OCI-LY7 (cell line): ENCODE measurements at regions not wholly inside any gene's neighbourhood (a gene's known extent, or its start where the extent isn't known, plus 50 kb on each side); places are given as distances from the start of the nearest gene placed in this dataset.

ENCODE experiments used
- BruUV-seq: library from RNA; stranded (reverse); fragments of 400-500 nt; replicated peaks from 2 replicates; lab custom pipeline; 2021; lab: Mats Ljungman, UMichigan
- CTCF ChIA-PET: fragments of 300-600 bp; sonication (Branson Sonifier 250); formaldehyde crosslinking; loops from one replicate; lab custom pipeline; 2022; ENCODE audit warnings: antibody characterized with exemption; ENCODE audit not compliant: unreplicated experiment; lab: Charles Lee
- POLR2A ChIA-PET: fragments of 300-600 bp; sonication (Branson Sonifier 250); formaldehyde crosslinking; loops from one replicate; lab custom pipeline; 2022; ENCODE audit warnings: antibody characterized with exemption; lab: Charles Lee
- DNase-seq: peaks from one replicate; pipeline ENCODE4 v3.0.0-alpha.2; 2015; ENCODE audit warnings: low spot score
- H2AFZ ChIP-seq: fragments of 200-600 bp; sonication (generic), shearing (Covaris generic); 2 replicates; pipeline ENCODE4 v1.6.1; 2014; ENCODE audit warnings: mild to moderate bottlenecking, antibody characterized with exemption, low read length, moderate library complexity
- H3K27ac ChIP-seq: fragments of 200-600 bp; sonication (generic); 2 replicates; pipeline ENCODE4 v1.5.1; 2014; ENCODE audit warnings: mixed run types, low read depth, mild to moderate bottlenecking, moderate library complexity, low read length, inconsistent platforms; ENCODE audit not compliant: poor library complexity, severe bottlenecking
- H3K36me3 ChIP-seq: fragments of 200-600 bp; sonication (generic); 2 replicates; pipeline ENCODE4 v1.6.1; 2014; ENCODE audit warnings: mild to moderate bottlenecking, antibody characterized with exemption, low read length, moderate library complexity, mixed read lengths; ENCODE audit not compliant: insufficient read depth
- H3K4me1 ChIP-seq: fragments of 200-600 bp; sonication (generic); 2 replicates; pipeline ENCODE4 v1.5.1; 2014; ENCODE audit warnings: mild to moderate bottlenecking, low read length; ENCODE audit not compliant: insufficient read depth, poor library complexity, severe bottlenecking
- H3K4me2 ChIP-seq: fragments of 200-600 bp; sonication (generic); 2 replicates; pipeline ENCODE4 v1.6.1; 2014; ENCODE audit warnings: mild to moderate bottlenecking, low read length
- H3K4me3 ChIP-seq: fragments of 200-600 bp; sonication (generic); 2 replicates; pipeline ENCODE4 v1.5.1; 2014; ENCODE audit warnings: mild to moderate bottlenecking, low read depth, low read length; ENCODE audit not compliant: poor library complexity, severe bottlenecking
- H3K79me2 ChIP-seq: fragments of 200-600 bp; sonication (generic); 2 replicates; pipeline ENCODE4 v1.6.1; 2016; ENCODE audit warnings: low read depth, mild to moderate bottlenecking, low read length, moderate library complexity, mixed read lengths; ENCODE audit not compliant: insufficient read depth
- H3K9me2 ChIP-seq: fragments of 200-600 bp; sonication (generic); 2 replicates; pipeline ENCODE4 v1.6.1; 2016; ENCODE audit warnings: mild to moderate bottlenecking, low read length, mixed read lengths; ENCODE audit not compliant: insufficient read depth
- H3K9me3 ChIP-seq: fragments of 200-600 bp; sonication (generic); 2 replicates; pipeline ENCODE4 v1.6.1; 2014; ENCODE audit warnings: mild to moderate bottlenecking, mixed run types, low read length, mixed read lengths
- H4K20me1 ChIP-seq: fragments of 200-600 bp; sonication (generic); 2 replicates; pipeline ENCODE4 v1.6.1; 2014; ENCODE audit warnings: mild to moderate bottlenecking, antibody characterized with exemption, low read length, moderate library complexity, mixed read lengths; ENCODE audit not compliant: insufficient read depth
- EZH2phosphoT487 ChIP-seq: fragments of 200-600 bp; sonication (generic); IDR thresholded peaks from 2 replicates; pipeline ENCODE4 v1.6.1; 2018; ENCODE audit warnings: low read depth, borderline replicate concordance, mild to moderate bottlenecking, mixed run types, antibody characterized with exemption, low read length, moderate library complexity, mixed read lengths
- intact Hi-C: fragments of 100-400 bp; cut with micrococcal nuclease; formaldehyde crosslinking; loops from one replicate; pipeline ENCODE4 v1.10.0; 2022; ENCODE audit not compliant: unreplicated experiment
- TF ChIP-seq, protein P1 (sequence below): fragments of 200-600 bp; sonication (generic); conservative IDR thresholded peaks from 2 replicates; pipeline ENCODE4 v1.5.1; 2014; ENCODE audit warnings: mild to moderate bottlenecking, antibody characterized with exemption, low read length, moderate library complexity, mixed read lengths

- intact Hi-C loops: no loop called here
- Histone ChIP-seq H3K4me2 (no peak overlapping the region), H3K27ac (no peak overlapping the region), H3K4me3 (no peak overlapping the region), H3K9me2 (no peaks in the 10 kb centered on the region), H3K9me3 (no peaks in the 10 kb centered on the region), H2AFZ (no peak overlapping the region), H4K20me1 (no peaks in the 10 kb centered on the region), H3K36me3 (no peaks in the 10 kb centered on the region), H3K4me1 (no peaks in the 10 kb centered on the region), H3K79me2 (no peaks in the 10 kb centered on the region)
- TF ChIP-seq, protein P1, sequence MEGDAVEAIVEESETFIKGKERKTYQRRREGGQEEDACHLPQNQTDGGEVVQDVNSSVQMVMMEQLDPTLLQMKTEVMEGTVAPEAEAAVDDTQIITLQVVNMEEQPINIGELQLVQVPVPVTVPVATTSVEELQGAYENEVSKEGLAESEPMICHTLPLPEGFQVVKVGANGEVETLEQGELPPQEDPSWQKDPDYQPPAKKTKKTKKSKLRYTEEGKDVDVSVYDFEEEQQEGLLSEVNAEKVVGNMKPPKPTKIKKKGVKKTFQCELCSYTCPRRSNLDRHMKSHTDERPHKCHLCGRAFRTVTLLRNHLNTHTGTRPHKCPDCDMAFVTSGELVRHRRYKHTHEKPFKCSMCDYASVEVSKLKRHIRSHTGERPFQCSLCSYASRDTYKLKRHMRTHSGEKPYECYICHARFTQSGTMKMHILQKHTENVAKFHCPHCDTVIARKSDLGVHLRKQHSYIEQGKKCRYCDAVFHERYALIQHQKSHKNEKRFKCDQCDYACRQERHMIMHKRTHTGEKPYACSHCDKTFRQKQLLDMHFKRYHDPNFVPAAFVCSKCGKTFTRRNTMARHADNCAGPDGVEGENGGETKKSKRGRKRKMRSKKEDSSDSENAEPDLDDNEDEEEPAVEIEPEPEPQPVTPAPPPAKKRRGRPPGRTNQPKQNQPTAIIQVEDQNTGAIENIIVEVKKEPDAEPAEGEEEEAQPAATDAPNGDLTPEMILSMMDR: no peak
- no peak for TF ChIP-seq EZH2phosphoT487
- ChIA-PET POLR2A (interaction anchor here (0.5 to 1.2 kb wide), 3 partner anchors 16 to 1901 kb away, joined by 3 to 4 read pairs (median 3); no protein-coding TSS in a partner anchor), CTCF (no interaction called here)
- no TSS peak for BruUV-seq
- no peak for DNase-seq
Measured at GRCh38 chr4:81773557-81773956, 301.9 kb upstream of the RASGEF1B start.

- BruUV-seq: no TSS peak
- H3K4me2 ChIP-seq: no peak overlapping the region
- POLR2A ChIA-PET: interaction anchor here (0.6 to 1.1 kb wide), 5 partner anchors 10 to 1671 kb away, joined by 3 to 6 read pairs (median 3); no protein-coding TSS in a partner anchor
- intact Hi-C loops: no loop called here
- H3K79me2 ChIP-seq: no peaks in the 10 kb centered on the region
- no peaks in the 10 kb centered on the region for H3K36me3 ChIP-seq
- H3K27ac ChIP-seq: no peak overlapping the region
- H3K4me1 ChIP-seq: no peaks in the 10 kb centered on the region
- H2AFZ ChIP-seq: no peak overlapping the region
- H3K9me2 ChIP-seq: no peaks in the 10 kb centered on the region
- no peak for TF ChIP-seq EZH2phosphoT487
- TF ChIP-seq, protein P1: no peak
- H4K20me1 ChIP-seq: no peaks in the 10 kb centered on the region
- H3K9me3 ChIP-seq: no peaks in the 10 kb centered on the region
- CTCF ChIA-PET: no interaction called here
- H3K4me3 ChIP-seq: no peak overlapping the region
- no peak for DNase-seq
Measured at GRCh38 chr4:81771721-81772120, 300.0 kb upstream of the RASGEF1B start.

- H3K4me2 ChIP-seq: no peak overlapping the region
- DNase-seq: no peak
- H3K9me2 ChIP-seq: no peaks in the 10 kb centered on the region
- no peaks in the 10 kb centered on the region for H3K9me3 ChIP-seq
- ChIA-PET POLR2A (interaction anchor here (1.9 kb wide), 1 partner anchor 18 kb away, joined by 6 read pairs; no protein-coding TSS in a partner anchor), CTCF (no interaction called here)
- intact Hi-C loops: no loop called here
- H3K4me3 ChIP-seq: no peak overlapping the region
- no TSS peak for BruUV-seq
- no peaks in the 10 kb centered on the region for H3K36me3 ChIP-seq
- H3K27ac ChIP-seq: no peak overlapping the region
- no peak for TF ChIP-seq EZH2phosphoT487
- TF ChIP-seq, protein P1: no peak
- no peaks in the 10 kb centered on the region for H4K20me1 ChIP-seq
- H2AFZ ChIP-seq: no peak overlapping the region
- H3K79me2 ChIP-seq: no peaks in the 10 kb centered on the region
- H3K4me1 ChIP-seq: no peaks in the 10 kb centered on the region
Measured at GRCh38 chr4:81769244-81769643, 297.5 kb upstream of the RASGEF1B start.
